ENCODE measurements at regions not wholly inside any gene's neighbourhood (a gene's known extent, or its start where the extent isn't known, plus 50 kb on each side); places are given as distances from the start of the nearest gene placed in this dataset.

- peaks cover 0 to 9% of the 10 kb centered on the region in 2 donors for H3K4me1 ChIP-seq (ENCODE audit: control insufficient read depth in 1 of 2, insufficient read depth in 2 of 2, low read length in 2 of 2)
- intact Hi-C loops (cut with micrococcal nuclease), result no loop called here
- no peaks in the 10 kb centered on the region for H3K79me2 ChIP-seq (ENCODE audit: insufficient read depth, low read length)
- no peak overlapping the region for H2AFZ ChIP-seq (ENCODE audit: insufficient read depth, low read depth, low read length, poor library complexity, severe bottlenecking)
- Mint-ChIP-seq H3K27ac (no peak overlapping the region), H3K36me3 (no peaks in the 10 kb centered on the region), H3K27me3 (ENCODE audit: low read depth in 3 of 3) (no peaks in the 10 kb centered on the region), H3K4me1 (peaks cover 8% of the 10 kb centered on the region), H3K9me3 (peaks cover 0 to 3% (median 0%) of the 10 kb centered on the region in 7 donors), H3K4me3 (no peak overlapping the region)
- no peak for TF ChIP-seq CTCF (IDR thresholded peaks at IDR 0.05)
- no peak for DNase-seq
- H3K9me3 ChIP-seq (replicated peaks in 1 of 2; ENCODE audit: control insufficient read depth in 1 of 2, insufficient read depth in 1 of 2, low read length in 2 of 2), result no peaks in the 10 kb centered on the region
- H3K27me3 ChIP-seq (ENCODE audit: control insufficient read depth in 2 of 2, insufficient read depth in 2 of 2, low read length in 2 of 2), result no peaks in the 10 kb centered on the region
- no peak overlapping the region for H3K27ac ChIP-seq (ENCODE audit: low read depth in 1 of 2, low read length in 2 of 2)
- no peak overlapping the region for H3K9ac ChIP-seq (ENCODE audit: insufficient read depth, low read length, poor library complexity, severe bottlenecking)
- no peak overlapping the region for H3K4me2 ChIP-seq (replicated peaks; ENCODE audit: extremely low read depth, low read length, poor library complexity, severe bottlenecking)
- WGBS (ENCODE audit: insufficient coverage), result 94% methylated on average over 2 of the region's 3 CpGs
- no peaks in the 10 kb centered on the region for H3K36me3 ChIP-seq (replicated peaks in 1 of 2; ENCODE audit: control insufficient read depth in 1 of 2, insufficient read depth in 2 of 2, low read length in 2 of 2)
- no peaks in the 10 kb centered on the region for H4K20me1 ChIP-seq (ENCODE audit: insufficient read depth, low read length)
- no peak overlapping the region for H3K4me3 ChIP-seq (replicated peaks in 1 of 3; ENCODE audit: low read depth in 2 of 3, low read length in 3 of 3)
Observed at GRCh38 chr18:24968238-24968775, 383.7 kb downstream of the ZNF521 start.

GRCh38 chr18:24972577-24972976, 379.4 kb downstream of the ZNF521 start:
- no peak overlapping the region for H3K9ac ChIP-seq (ENCODE audit: insufficient read depth, low read length, poor library complexity, severe bottlenecking)
- Mint-ChIP-seq H3K4me1 (peaks cover 4% of the 10 kb centered on the region), H3K4me3 (no peak overlapping the region), H3K27ac (no peak overlapping the region), H3K36me3 (no peaks in the 10 kb centered on the region), H3K27me3 (ENCODE audit: low read depth in 3 of 3) (no peaks in the 10 kb centered on the region), H3K9me3 (peaks cover 0 to 1% (median 0%) of the 10 kb centered on the region in 7 donors)
- H3K27me3 ChIP-seq (ENCODE audit: control insufficient read depth in 2 of 2, insufficient read depth in 2 of 2, low read length in 2 of 2), result no peaks in the 10 kb centered on the region
- no peaks in the 10 kb centered on the region for H4K20me1 ChIP-seq (ENCODE audit: insufficient read depth, low read length)
- H3K36me3 ChIP-seq (replicated peaks in 1 of 2; ENCODE audit: control insufficient read depth in 1 of 2, insufficient read depth in 2 of 2, low read length in 2 of 2), result no peaks in the 10 kb centered on the region
- intact Hi-C loops (cut with micrococcal nuclease), result no loop called here
- no peak for DNase-seq
- H3K27ac ChIP-seq (ENCODE audit: low read depth in 1 of 2, low read length in 2 of 2), result no peak overlapping the region
- H3K4me2 ChIP-seq (replicated peaks; ENCODE audit: extremely low read depth, low read length, poor library complexity, severe bottlenecking), result no peak overlapping the region
- no peak for TF ChIP-seq CTCF (IDR thresholded peaks at IDR 0.05)
- H3K79me2 ChIP-seq (ENCODE audit: insufficient read depth, low read length), result no peaks in the 10 kb centered on the region
- H2AFZ ChIP-seq (ENCODE audit: insufficient read depth, low read depth, low read length, poor library complexity, severe bottlenecking), result no peak overlapping the region
- WGBS (ENCODE audit: insufficient coverage), result no CpG with 5 or more reads among the region's 4 CpGs
- no peaks in the 10 kb centered on the region for H3K4me1 ChIP-seq (ENCODE audit: control insufficient read depth in 1 of 2, insufficient read depth in 2 of 2, low read length in 2 of 2)
- H3K4me3 ChIP-seq (replicated peaks in 1 of 3; ENCODE audit: low read depth in 2 of 3, low read length in 3 of 3), result no peak overlapping the region
- no peaks in the 10 kb centered on the region for H3K9me3 ChIP-seq (replicated peaks in 1 of 2; ENCODE audit: control insufficient read depth in 1 of 2, insufficient read depth in 1 of 2, low read length in 2 of 2)

All from CD14-positive monocyte (primary cell).